ENCODE measurements at regions not wholly inside any gene's neighbourhood (a gene's known extent, or its start where the extent isn't known, plus 50 kb on each side); places are given as distances from the start of the nearest gene placed in this dataset.

DNA sequence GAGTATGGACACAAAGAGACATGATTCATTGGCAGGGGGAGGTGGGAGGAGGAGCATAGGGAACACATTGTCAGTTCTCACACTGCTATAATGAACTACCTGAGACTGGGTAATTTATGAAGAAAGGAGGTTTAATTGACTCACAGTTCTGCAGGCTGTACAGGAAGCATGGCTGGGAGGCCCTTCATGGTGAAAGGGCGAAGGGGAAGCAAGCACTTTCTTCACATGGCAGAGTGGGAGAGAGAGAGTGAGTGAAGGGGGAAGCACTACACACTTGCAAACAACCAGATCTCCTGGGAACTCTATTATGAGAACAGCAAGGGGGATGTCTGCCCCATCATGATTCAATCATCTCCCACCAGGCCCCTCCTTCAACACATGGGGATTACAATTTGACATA, 391.8 kb downstream of the BMP4 start:
- TF ChIP-seq, protein P1, sequence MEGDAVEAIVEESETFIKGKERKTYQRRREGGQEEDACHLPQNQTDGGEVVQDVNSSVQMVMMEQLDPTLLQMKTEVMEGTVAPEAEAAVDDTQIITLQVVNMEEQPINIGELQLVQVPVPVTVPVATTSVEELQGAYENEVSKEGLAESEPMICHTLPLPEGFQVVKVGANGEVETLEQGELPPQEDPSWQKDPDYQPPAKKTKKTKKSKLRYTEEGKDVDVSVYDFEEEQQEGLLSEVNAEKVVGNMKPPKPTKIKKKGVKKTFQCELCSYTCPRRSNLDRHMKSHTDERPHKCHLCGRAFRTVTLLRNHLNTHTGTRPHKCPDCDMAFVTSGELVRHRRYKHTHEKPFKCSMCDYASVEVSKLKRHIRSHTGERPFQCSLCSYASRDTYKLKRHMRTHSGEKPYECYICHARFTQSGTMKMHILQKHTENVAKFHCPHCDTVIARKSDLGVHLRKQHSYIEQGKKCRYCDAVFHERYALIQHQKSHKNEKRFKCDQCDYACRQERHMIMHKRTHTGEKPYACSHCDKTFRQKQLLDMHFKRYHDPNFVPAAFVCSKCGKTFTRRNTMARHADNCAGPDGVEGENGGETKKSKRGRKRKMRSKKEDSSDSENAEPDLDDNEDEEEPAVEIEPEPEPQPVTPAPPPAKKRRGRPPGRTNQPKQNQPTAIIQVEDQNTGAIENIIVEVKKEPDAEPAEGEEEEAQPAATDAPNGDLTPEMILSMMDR (conservative IDR thresholded peaks at IDR 0.05 in 1 of 2, IDR thresholded peaks at IDR 0.05 in 1 of 2; ENCODE audit: extremely low read depth in 1 of 2, insufficient read depth in 1 of 2, low read depth in 1 of 2, low read length in 2 of 2), result no peak
- TF ChIP-seq EZH2 (IDR thresholded peaks at IDR 0.05; ENCODE audit: borderline replicate concordance, low read length), result no peak
